Fibroblast of mammary gland (primary cell): ENCODE measurements at regions not wholly inside any gene's neighbourhood (a gene's known extent, or its start where the extent isn't known, plus 50 kb on each side); places are given as distances from the start of the nearest gene placed in this dataset.

Source experiments
- DNase-seq: peaks from one replicate; pipeline ENCODE4 v3.0.0-alpha.2; 2010; ENCODE audit warnings: low read depth
- H3K4me3 ChIP-seq: 2 replicates; pipeline ENCODE4 v1.5.1; 2011; ENCODE audit warnings: low read depth, mild to moderate bottlenecking, low read length, moderate library complexity; ENCODE audit not compliant: control insufficient read depth
- TF ChIP-seq, protein P1 (sequence below): conservative IDR thresholded peaks from 2 replicates; pipeline ENCODE4 v1.5.1; 2011; ENCODE audit warnings: low read depth, low read length, inconsistent platforms; ENCODE audit not compliant: control insufficient read depth, insufficient read depth

DNA sequence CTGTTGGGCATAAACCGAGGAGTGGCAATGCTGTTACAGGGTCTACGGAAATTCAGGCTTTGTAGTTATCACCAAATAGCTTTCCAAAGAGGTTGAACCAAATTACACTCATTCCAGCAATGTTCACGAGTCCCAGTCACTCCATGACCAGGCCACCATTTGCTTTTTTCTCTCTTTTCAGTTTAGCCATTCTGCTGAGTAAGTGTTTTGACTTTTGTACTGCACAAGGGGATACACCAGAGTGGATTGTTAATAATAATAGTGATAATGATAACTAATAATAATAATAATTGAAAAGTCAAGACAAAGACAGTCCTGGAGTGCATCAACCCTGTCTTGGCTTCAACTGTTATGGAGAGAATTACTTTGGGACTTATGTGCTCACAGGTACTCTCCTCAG is 343.5 kb downstream of the AACS start:
- TF ChIP-seq, protein P1, sequence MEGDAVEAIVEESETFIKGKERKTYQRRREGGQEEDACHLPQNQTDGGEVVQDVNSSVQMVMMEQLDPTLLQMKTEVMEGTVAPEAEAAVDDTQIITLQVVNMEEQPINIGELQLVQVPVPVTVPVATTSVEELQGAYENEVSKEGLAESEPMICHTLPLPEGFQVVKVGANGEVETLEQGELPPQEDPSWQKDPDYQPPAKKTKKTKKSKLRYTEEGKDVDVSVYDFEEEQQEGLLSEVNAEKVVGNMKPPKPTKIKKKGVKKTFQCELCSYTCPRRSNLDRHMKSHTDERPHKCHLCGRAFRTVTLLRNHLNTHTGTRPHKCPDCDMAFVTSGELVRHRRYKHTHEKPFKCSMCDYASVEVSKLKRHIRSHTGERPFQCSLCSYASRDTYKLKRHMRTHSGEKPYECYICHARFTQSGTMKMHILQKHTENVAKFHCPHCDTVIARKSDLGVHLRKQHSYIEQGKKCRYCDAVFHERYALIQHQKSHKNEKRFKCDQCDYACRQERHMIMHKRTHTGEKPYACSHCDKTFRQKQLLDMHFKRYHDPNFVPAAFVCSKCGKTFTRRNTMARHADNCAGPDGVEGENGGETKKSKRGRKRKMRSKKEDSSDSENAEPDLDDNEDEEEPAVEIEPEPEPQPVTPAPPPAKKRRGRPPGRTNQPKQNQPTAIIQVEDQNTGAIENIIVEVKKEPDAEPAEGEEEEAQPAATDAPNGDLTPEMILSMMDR = no peak
- no peak overlapping the region for H3K4me3 ChIP-seq
- no peak for DNase-seq

DNA sequence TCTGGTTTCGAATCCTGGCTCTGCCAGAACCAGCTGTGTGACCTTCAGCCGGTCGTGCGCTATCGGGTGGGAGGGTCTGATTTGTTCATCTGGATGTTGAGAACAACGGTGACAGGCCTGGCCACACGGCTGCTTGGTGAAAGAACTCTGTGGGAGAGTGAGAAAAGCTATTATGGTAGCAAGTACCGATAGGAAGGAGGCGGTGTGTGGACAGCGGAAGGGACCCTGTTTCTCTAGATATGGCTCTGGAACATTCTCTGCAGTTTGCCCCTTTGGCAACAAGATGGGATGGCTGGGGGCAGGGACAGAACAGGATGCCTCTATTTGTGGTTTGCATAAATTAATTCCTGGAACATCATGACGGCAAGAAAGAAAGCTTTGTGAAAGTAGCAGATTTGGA is 347.3 kb downstream of the AACS start:
- DNase-seq = no peak
- TF ChIP-seq, protein P1 = no peak

DNA sequence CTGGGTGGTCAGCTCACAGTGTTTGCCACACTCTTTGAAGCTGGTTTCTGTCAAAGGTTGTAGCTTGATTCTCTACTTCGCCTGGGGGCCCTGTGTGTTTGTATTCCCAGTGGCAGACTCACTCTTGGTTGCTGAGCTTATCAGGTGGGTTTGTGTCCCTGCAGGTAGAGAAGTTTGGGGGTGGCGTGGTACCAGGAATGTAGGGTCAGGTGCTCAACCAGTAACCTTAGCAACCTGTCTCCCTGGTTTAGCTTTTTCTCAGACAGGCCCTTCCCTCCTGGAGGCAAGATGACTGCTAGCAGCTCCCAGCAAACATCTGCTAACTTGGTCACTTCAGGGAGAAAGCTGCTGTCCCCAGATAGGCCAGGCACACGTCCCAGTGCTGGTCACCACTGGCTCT is 352.2 kb downstream of the AACS start:
- no peak overlapping the region for H3K4me3 ChIP-seq
- no peak for DNase-seq
- TF ChIP-seq, protein P1 = no peak

More for the DNA sequence above, 347.3 kb downstream of the AACS start:
- no peak overlapping the region for H3K4me3 ChIP-seq

DNA sequence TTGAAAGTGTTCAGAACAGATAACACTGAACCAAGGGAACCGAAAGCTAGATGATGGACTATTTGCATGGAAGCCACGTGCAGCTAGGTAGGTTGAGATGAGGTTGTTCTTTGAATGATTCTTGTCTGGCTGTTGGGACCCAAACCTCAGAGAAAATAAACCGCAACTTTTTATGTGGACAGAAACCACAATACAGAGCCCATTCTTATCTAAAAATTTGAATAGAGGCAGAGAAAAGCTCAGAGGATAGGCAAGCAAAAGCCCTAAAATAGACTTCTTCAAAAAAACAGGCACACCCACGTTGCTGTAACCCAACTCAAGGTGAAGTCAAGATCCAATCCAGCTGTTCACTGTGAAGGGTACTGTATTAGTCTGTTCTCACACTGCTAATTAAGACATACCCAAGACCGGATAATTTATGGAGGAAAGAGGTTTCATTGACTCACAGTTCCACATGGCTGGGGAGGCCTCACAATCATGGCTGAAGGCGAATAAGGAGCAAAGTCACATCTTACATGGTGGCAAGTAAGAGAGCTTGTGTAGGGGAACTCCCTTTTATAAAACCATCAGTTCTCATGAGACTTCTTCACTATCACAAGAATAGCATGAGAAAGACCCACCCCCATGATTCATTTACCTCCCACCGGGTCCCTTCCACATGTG is 353.8 kb downstream of the AACS start:
- no peak for DNase-seq
- no peak overlapping the region for H3K4me3 ChIP-seq
- TF ChIP-seq, protein P1 = no peak

DNA sequence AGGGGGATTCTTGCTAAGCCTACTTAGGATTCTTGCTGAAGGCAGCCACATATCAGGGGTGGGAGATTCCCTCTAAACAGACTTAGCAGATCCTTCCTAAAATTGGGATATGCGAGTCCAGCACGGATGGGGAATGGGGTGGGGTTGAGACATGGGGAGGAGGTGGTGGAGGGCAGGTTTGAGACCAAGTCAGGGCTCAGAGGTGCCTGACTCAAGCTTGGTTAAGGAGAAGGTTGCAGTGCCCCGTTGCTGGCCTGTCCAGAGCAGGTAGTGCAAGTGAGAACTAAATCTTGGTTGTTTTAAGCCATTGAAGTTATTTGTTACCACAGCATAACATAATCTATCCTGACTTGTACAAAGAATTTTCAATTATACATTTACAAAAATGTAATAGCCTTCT is 359.7 kb downstream of the AACS start:
- DNase-seq = no peak
- no peak overlapping the region for H3K4me3 ChIP-seq
- TF ChIP-seq, protein P1 = no peak

DNA sequence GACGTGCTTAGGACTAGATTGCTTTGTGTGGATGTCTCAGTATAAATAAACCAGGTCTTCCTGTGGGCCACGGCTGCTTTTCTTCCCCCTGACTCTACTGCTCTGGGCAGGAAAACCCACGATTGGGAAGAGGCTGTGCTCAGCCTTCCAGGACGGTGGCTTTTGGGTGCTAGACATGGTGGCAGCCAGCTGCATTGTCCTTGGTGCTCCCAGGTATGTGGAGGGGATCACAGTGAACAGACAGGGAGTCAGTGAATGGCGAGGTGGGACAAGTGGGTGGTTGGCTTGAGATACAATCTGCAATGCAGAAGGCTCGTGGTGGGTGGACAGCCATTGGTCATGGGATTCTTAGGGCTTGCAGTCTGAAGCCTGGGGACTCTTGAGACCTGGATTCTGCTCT is 366.3 kb downstream of the AACS start:
- H3K4me3 ChIP-seq = no peak overlapping the region
- no peak for DNase-seq
- TF ChIP-seq, protein P1 = no peak

DNA sequence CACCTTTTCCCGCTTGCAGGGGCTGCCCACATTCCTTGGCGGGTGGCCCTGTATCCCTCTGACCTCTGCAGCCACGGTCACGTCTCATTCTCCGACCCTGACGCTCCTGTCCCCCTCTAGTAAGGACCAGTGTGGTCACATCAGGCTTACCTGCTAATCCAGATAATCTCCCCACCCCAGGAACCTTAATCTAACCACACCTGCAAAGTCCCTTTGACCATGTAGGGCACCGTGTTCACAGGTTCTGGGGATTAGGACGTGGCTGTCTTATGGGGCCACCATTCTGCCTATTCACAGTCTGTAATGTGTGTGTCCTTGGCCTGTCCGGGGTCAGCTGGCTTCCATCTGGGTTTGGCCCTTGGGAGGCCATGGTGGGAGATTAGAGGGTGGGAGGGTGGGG is 368.9 kb downstream of the AACS start:
- no peak overlapping the region for H3K4me3 ChIP-seq
- TF ChIP-seq, protein P1 = no peak

More for the DNA sequence above, 368.9 kb downstream of the AACS start:
- DNase-seq = no peak
